K562 (cell line): ENCODE measurements at regions not wholly inside any gene's neighbourhood (a gene's known extent, or its start where the extent isn't known, plus 50 kb on each side); places are given as distances from the start of the nearest gene placed in this dataset.

Experiments
- ATAC-seq: fragments of 200-7000 bp; cut with Tn5 transposase; 3 replicates; pipeline ENCODE4 v1.9.1; 2020; ENCODE audit warnings: moderate library complexity
- BruUV-seq: library from RNA; stranded (reverse); fragments of 400-500 nt; replicated peaks from 2 replicates; lab custom pipeline; 2021; lab: Mats Ljungman, UMichigan
- CTCF ChIA-PET: fragments of 300-600 bp; formaldehyde crosslinking; extraction: SDS; loops from one replicate; lab custom pipeline; 2021; ENCODE audit warnings: low intra/inter-chr PET ratio; lab: Yijun Ruan, JAX
- POLR2A ChIA-PET: fragments of 300-600, 350-650 bp; sonication (Branson Sonifier 250); formaldehyde crosslinking; extraction: SDS; loops from one replicate; lab custom pipeline; 2021; ENCODE audit warnings: antibody characterized with exemption, inconsistent platforms; lab: Yijun Ruan, JAX
- DNase-seq, 4 experiments: peaks; one replicate each; pipeline versions ENCODE4 v3.0.0 to v3.0.0-alpha.2; 2011 to 2018; ENCODE audit warnings: low spot score in 3 of 4, mixed read lengths in 3 of 4; ENCODE audit errors: extremely low read depth in 1 of 4
- FAIRE-seq: peaks from 2 replicates; lab custom pipeline; 2011; peaks lifted over from hg19 to GRCh38; lab: Jason Lieb, UNC
- H2AFZ ChIP-seq: 2 replicates; pipeline ENCODE4 v1.6.0; 2011; ENCODE audit warnings: low read depth, low read length, control low read depth, inconsistent platforms
- H3K27ac ChIP-seq: fragments of 200-600 bp; 3 replicates; pipeline ENCODE4 v1.8.0; 2011; ENCODE audit warnings: low read depth, mild to moderate bottlenecking, control low read depth, inconsistent platforms, low read length, moderate library complexity, mixed read lengths; ENCODE audit errors: extremely low read depth
- H3K27me3 ChIP-seq, 2 experiments: fragments of 300-600 bp in 1 of 2; 2 replicates in 1 of 2; 3 replicates in 1 of 2; pipeline versions ENCODE4 v1.6.0 to v1.8.0; 2011; ENCODE audit warnings: inconsistent platforms in 2 of 2, low read length in 2 of 2, mild to moderate bottlenecking in 1 of 2, mixed read lengths in 1 of 2, moderate library complexity in 1 of 2; ENCODE audit not compliant: control insufficient read depth in 2 of 2, insufficient read depth in 2 of 2
- H3K36me3 ChIP-seq: fragments of 300-600 bp; 3 replicates; pipeline ENCODE4 v1.8.0; 2011; ENCODE audit warnings: mild to moderate bottlenecking, low read length, inconsistent platforms; ENCODE audit not compliant: control insufficient read depth, insufficient read depth
- H3K4me1 ChIP-seq, 2 experiments: fragments of 200-600 bp in 1 of 2; replicated peaks in 1 of 2; 2 replicates in 1 of 2; 3 replicates in 1 of 2; pipeline versions ENCODE4 v1.5.1 to v1.8.0; 2011; ENCODE audit warnings: inconsistent platforms in 2 of 2, low read length in 2 of 2, mild to moderate bottlenecking in 1 of 2, mixed read lengths in 1 of 2, moderate library complexity in 1 of 2; ENCODE audit not compliant: control insufficient read depth in 2 of 2, insufficient read depth in 2 of 2
- H3K4me2 ChIP-seq: 2 replicates; pipeline ENCODE4 v1.6.1; 2011; ENCODE audit warnings: low read length, control low read depth, inconsistent platforms, mixed read lengths; ENCODE audit not compliant: insufficient read depth
- H3K4me3 ChIP-seq: fragments of 200-600 bp; sonication (generic), shearing (Covaris generic); 2 replicates; pipeline ENCODE4 v1.5.1; 2016; ENCODE audit warnings: control low read depth, inconsistent platforms
- H3K79me2 ChIP-seq: fragments of 200-600 bp; 3 replicates; pipeline ENCODE4 v1.8.0; 2011; ENCODE audit warnings: low read length, inconsistent platforms; ENCODE audit not compliant: control insufficient read depth, insufficient read depth
- H3K9ac ChIP-seq, 2 experiments: 2 replicates each; pipeline versions ENCODE4 v1.6.0 to v1.6.1; 2011; ENCODE audit warnings: low read depth in 2 of 2, low read length in 2 of 2, control low read depth in 1 of 2, inconsistent platforms in 1 of 2, mild to moderate bottlenecking in 1 of 2, mixed read lengths in 1 of 2; ENCODE audit not compliant: insufficient read depth in 1 of 2
- H3K9me1 ChIP-seq: one replicate; pipeline ENCODE4 v1.6.0; 2011; ENCODE audit warnings: inconsistent platforms, mild to moderate bottlenecking, low read length, moderate library complexity; ENCODE audit not compliant: control insufficient read depth, insufficient read depth
- H3K9me3 ChIP-seq: replicated peaks from 2 replicates; pipeline ENCODE4 v1.5.1; 2011; ENCODE audit warnings: low read depth, low read length, inconsistent platforms; ENCODE audit not compliant: control insufficient read depth, insufficient read depth
- H4K20me1 ChIP-seq: replicated peaks from 2 replicates; pipeline ENCODE4 v1.6.1; 2011; ENCODE audit warnings: low read length, inconsistent platforms, mixed read lengths; ENCODE audit not compliant: control insufficient read depth, insufficient read depth
- ADNP ChIP-seq: fragments of 200-800 bp; sonication (Bioruptor generic); IDR thresholded peaks from 2 replicates; pipeline ENCODE4 v1.6.1; 2016; ENCODE audit warnings: missing genetic modification characterization, missing compliant biosample characterization
- FUS ChIP-seq: fragments of 200-400 bp; formaldehyde crosslinking; optimal IDR thresholded peaks from 2 replicates; pipeline ENCODE3; 2017; ENCODE audit warnings: low read depth, low read length
- MEF2D ChIP-seq: conservative IDR thresholded peaks from 2 replicates; pipeline ENCODE4 v1.6.1; 2016; ENCODE audit warnings: low read depth, missing genetic modification characterization, missing compliant biosample characterization
- MXI1 ChIP-seq: IDR thresholded peaks from 2 replicates; pipeline ENCODE4 v1.6.1; 2011; ENCODE audit warnings: low read depth, mild to moderate bottlenecking, improper control_type of control experiment, low read length
- NCOA6 ChIP-seq: fragments of 450-650 bp; IDR thresholded peaks from 2 replicates; pipeline ENCODE4 v1.6.1; 2017; ENCODE audit warnings: mild to moderate bottlenecking
- NR2C2 ChIP-seq, 2 experiments: fragments of 200-800 bp in 1 of 2; sonication (Bioruptor generic) in 1 of 2; sonication (generic) in 1 of 2; formaldehyde crosslinking in 1 of 2; IDR thresholded peaks; 2 replicates each; pipeline versions ENCODE4 v1.6.1 to v1.8.0; 2016 to 2022; ENCODE audit warnings: mild to moderate bottlenecking in 1 of 2, missing compliant biosample characterization in 1 of 2, missing genetic modification characterization in 1 of 2, missing genetic modification reagents in 1 of 2
- RBM25 ChIP-seq: fragments of 200-400 bp; formaldehyde crosslinking; IDR thresholded peaks from 2 replicates; pipeline ENCODE4 v1.6.1; 2018; ENCODE audit warnings: low read length, low read depth, moderate library complexity; ENCODE audit not compliant: severe bottlenecking
- SAFB ChIP-seq: fragments of 200-400 bp; formaldehyde crosslinking; IDR thresholded peaks from 2 replicates; pipeline ENCODE4 v1.6.1; 2017; ENCODE audit warnings: low read depth, low read length, borderline replicate concordance
- SMARCA5 ChIP-seq: fragments of 450-650 bp; IDR thresholded peaks from 2 replicates; pipeline ENCODE4 v1.6.1; 2016
- TAF1 ChIP-seq: IDR thresholded peaks from 2 replicates; pipeline ENCODE4 v1.6.1; 2011; ENCODE audit warnings: mild to moderate bottlenecking, low read length, moderate library complexity; ENCODE audit not compliant: insufficient read depth, control insufficient read depth, severe bottlenecking; ENCODE audit errors: extremely low read depth
- TCF3 ChIP-seq: sonication (generic); formaldehyde crosslinking; IDR thresholded peaks from 2 replicates; pipeline ENCODE4 v1.4.0; 2020; ENCODE audit warnings: mild to moderate bottlenecking, missing genetic modification reagents
- TEAD2 ChIP-seq: fragments of 450-650 bp; IDR thresholded peaks from 2 replicates; pipeline ENCODE4 v1.6.1; 2016; ENCODE audit warnings: missing genetic modification characterization, control low read depth, missing compliant biosample characterization
- ZFP1 ChIP-seq: fragments of 450-650 bp; formaldehyde crosslinking; IDR thresholded peaks from 2 replicates; pipeline ENCODE4 v1.4.0; 2020; ENCODE audit warnings: mild to moderate bottlenecking, mixed read lengths
- ZNF146 ChIP-seq: IDR thresholded peaks from one replicate; pipeline ENCODE4 v1.6.1; 2018; ENCODE audit warnings: missing compliant biosample characterization; ENCODE audit not compliant: unreplicated experiment
- ZNF184 ChIP-seq: sonication (generic); formaldehyde crosslinking; IDR thresholded peaks from 2 replicates; pipeline ENCODE4 v1.5.0; 2020; ENCODE audit warnings: missing genetic modification reagents
- ZNF23 ChIP-seq: fragments of 250-450 bp; sonication (Bioruptor Pico); IDR thresholded peaks from 2 replicates; pipeline ENCODE4 v1.4.0; 2020; ENCODE audit warnings: mild to moderate bottlenecking
- WGBS: fragments of 100-300 bp; shearing (Covaris generic); methylation state at CpG from one replicate; pipeline ENCODE4 v1.1.6; 2016; ENCODE audit warnings: low coverage, mixed read lengths; ENCODE audit not compliant: insufficient coverage; ENCODE audit errors: missing lambda C conversion rate; 5-methylcytosine and 5-hydroxymethylcytosine counted together
- in situ Hi-C: fragments of 300-500 bp; cut with MboI; formaldehyde crosslinking; loops from 4 replicates; pipeline ENCODE4 v1.15.0; 2018; ENCODE audit warnings: inconsistent platforms, mixed read lengths
- intact Hi-C: fragments of 100-400 bp; cut with micrococcal nuclease; formaldehyde crosslinking; loops from 2 replicates; pipeline ENCODE4 v1.14.2; 2022
- TF ChIP-seq, protein P1 (sequence below): fragments of 250-450 bp; sonication (Bioruptor Pico); IDR thresholded peaks from 2 replicates; pipeline ENCODE4 v1.5.1; 2021; ENCODE audit warnings: mild to moderate bottlenecking
- TF ChIP-seq, protein P2 (sequence below): fragments of 250-450 bp; sonication (Bioruptor Pico); IDR thresholded peaks from 2 replicates; pipeline ENCODE4 v1.5.0; 2020; ENCODE audit warnings: mild to moderate bottlenecking, borderline replicate concordance
- TF ChIP-seq, protein P3 (sequence below): fragments of 450-650 bp; formaldehyde crosslinking; IDR thresholded peaks from 2 replicates; pipeline ENCODE4 v1.4.0; 2022; ENCODE audit warnings: mild to moderate bottlenecking, moderate library complexity

DNA sequence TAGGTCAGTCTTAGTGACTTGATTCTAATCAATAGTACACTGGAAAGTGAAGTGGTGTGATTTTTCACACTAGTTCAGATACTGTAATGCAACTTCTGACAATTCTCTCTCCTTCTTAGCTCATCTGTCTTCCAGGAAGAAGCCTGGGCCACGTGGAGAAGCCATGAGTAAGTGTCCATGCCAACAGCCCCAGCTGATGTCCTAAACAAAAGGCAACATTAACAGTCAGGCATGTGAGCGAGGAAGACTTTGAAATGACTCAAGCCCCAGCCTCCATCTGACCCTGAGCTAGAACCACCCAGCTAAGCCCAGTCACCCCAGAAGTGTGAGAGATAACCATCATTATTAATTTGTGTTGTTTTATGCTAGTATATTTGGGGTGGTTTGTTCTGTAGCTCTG is 115.7 kb upstream of the MAGEB16 start:
- Histone ChIP-seq H3K4me3 (no peak overlapping the region), H3K9ac (no peak overlapping the region), H3K79me2 (no peaks in the 10 kb centered on the region), H3K36me3 (no peaks in the 10 kb centered on the region), H3K4me1 (no peaks in the 10 kb centered on the region), H3K4me2 (no peak overlapping the region), H3K27me3 (no peaks in the 10 kb centered on the region), H3K9me1 (no peaks in the 10 kb centered on the region), H3K9me3 (no peaks in the 10 kb centered on the region), H2AFZ (no peak overlapping the region), H4K20me1 (no peaks in the 10 kb centered on the region), H3K27ac (no peak overlapping the region)
- ATAC-seq (no peak), DNase-seq (no peak), FAIRE-seq (no peak)
- no TSS peak for BruUV-seq
- TF ChIP-seq NCOA6 = no peak
- TF ChIP-seq ZNF146 (CRISPR knock-in tag) = no peak
- no peak for TF ChIP-seq ZNF23 (CRISPR knock-in tag)
- TF ChIP-seq, protein P1, sequence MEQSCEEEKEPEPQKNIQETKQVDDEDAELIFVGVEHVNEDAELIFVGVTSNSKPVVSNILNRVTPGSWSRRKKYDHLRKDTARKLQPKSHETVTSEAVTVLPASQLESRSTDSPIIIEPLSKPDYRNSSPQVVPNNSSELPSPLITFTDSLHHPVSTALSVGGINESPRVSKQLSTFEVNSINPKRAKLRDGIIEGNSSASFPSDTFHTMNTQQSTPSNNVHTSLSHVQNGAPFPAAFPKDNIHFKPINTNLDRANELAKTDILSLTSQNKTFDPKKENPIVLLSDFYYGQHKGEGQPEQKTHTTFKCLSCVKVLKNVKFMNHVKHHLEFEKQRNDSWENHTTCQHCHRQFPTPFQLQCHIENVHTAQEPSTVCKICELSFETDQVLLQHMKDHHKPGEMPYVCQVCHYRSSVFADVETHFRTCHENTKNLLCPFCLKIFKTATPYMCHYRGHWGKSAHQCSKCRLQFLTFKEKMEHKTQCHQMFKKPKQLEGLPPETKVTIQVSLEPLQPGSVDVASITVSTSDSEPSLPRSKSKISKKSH (CRISPR knock-in tag) = no peak
- TF ChIP-seq ZNF184 (CRISPR knock-in tag) = no peak
- TF ChIP-seq MXI1 = no peak
- TF ChIP-seq ZFP1 (CRISPR knock-in tag) = no peak
- TF ChIP-seq, protein P2, sequence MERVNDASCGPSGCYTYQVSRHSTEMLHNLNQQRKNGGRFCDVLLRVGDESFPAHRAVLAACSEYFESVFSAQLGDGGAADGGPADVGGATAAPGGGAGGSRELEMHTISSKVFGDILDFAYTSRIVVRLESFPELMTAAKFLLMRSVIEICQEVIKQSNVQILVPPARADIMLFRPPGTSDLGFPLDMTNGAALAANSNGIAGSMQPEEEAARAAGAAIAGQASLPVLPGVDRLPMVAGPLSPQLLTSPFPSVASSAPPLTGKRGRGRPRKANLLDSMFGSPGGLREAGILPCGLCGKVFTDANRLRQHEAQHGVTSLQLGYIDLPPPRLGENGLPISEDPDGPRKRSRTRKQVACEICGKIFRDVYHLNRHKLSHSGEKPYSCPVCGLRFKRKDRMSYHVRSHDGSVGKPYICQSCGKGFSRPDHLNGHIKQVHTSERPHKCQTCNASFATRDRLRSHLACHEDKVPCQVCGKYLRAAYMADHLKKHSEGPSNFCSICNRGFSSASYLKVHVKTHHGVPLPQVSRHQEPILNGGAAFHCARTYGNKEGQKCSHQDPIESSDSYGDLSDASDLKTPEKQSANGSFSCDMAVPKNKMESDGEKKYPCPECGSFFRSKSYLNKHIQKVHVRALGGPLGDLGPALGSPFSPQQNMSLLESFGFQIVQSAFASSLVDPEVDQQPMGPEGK (CRISPR knock-in tag) = no peak
- no peak for TF ChIP-seq NR2C2 (CRISPR knock-in tag; IDR thresholded peaks at IDR 0.05)
- no peak for TF ChIP-seq NR2C2 (tag; IDR thresholded peaks at IDR 0.05)
- TF ChIP-seq TAF1 = no peak
- no peak for TF ChIP-seq ADNP (tag)
- no peak for TF ChIP-seq TCF3 (CRISPR knock-in tag)
- TF ChIP-seq FUS = no peak
- TF ChIP-seq MEF2D (tag) = no peak
- no peak for TF ChIP-seq SAFB
- TF ChIP-seq, protein P3, sequence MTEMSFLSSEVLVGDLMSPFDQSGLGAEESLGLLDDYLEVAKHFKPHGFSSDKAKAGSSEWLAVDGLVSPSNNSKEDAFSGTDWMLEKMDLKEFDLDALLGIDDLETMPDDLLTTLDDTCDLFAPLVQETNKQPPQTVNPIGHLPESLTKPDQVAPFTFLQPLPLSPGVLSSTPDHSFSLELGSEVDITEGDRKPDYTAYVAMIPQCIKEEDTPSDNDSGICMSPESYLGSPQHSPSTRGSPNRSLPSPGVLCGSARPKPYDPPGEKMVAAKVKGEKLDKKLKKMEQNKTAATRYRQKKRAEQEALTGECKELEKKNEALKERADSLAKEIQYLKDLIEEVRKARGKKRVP (CRISPR knock-in tag) = no peak
- no peak for TF ChIP-seq TEAD2 (tag)
- no peak for TF ChIP-seq SMARCA5
- no peak for TF ChIP-seq RBM25
- in situ Hi-C loops (no loop called here), intact Hi-C loops (no loop called here)
- POLR2A ChIA-PET = no interaction called here
- WGBS = 0% methylated on average over 2 of the region's 2 CpGs
- CTCF ChIA-PET = no interaction called here
